HG02981 (cell line): ENCODE measurements at regions not wholly inside any gene's neighbourhood (a gene's known extent, or its start where the extent isn't known, plus 50 kb on each side); places are given as distances from the start of the nearest gene placed in this dataset.

ENCODE experiments used
- ATAC-seq: cut with Tn5 transposase; IDR thresholded peaks from one replicate; pipeline ENCODE4 v1.9.1; 2021; ENCODE audit warnings: mild to moderate bottlenecking, moderate library complexity; ENCODE audit not compliant: unreplicated experiment

DNA sequence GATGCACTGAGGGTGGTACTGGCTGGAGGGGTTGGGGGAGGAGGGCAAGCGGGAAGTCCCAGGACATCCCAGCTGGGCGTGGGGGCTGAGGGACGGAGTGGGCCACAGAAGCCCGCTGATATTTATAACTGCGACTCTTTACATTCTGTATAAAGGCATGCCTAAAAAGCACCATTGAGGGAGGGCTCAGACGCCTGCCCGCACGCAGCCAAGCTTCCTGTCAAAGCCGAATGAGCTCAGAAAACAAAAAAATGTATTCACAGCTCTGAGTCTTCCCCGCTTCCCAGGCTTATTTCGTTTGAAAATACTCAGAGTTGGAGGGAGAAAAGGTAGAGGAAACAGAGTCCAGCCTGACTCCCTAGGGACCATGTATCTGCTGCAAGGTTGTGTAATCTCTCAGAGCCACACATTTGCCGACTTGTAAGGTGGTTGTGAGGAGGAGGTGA is 170.1 kb upstream of the HAAO start:
- ATAC-seq = no peak

GRCh38 chr2:42961961-42962360 is 169.6 kb upstream of the HAAO start:
- ATAC-seq = no peak

DNA sequence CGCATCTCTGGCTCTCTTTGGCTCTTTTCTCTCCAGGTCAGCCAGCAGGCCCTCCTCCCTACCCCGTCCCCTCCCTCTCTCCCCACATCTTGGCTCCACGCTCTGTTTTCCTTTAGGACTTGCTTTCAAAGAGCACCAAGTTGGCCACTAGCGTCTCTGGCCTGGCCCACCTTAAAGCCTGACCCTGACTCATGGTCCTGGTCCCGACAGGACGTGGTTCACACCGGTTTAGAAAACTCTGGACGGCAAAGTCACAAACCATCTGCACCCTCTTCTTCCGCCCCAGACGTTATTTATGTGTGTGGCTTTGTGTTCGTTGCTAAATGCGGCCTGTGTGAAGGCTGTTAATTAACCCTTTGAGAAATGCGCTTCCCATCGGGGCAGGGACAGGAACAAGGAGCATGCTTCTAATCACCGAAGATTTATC is 169.0 kb upstream of the HAAO start:
- no peak for ATAC-seq

GRCh38 chr2:42960842-42961180 is 168.4 kb upstream of the HAAO start:
- no peak for ATAC-seq

- no peak for ATAC-seq
Measured at GRCh38 chr2:42960002-42960841, 167.8 kb upstream of the HAAO start.

GRCh38 chr2:42959234-42960001 is 167.0 kb upstream of the HAAO start:
- no peak for ATAC-seq

- no peak for ATAC-seq
Measured at GRCh38 chr2:42958741-42959233, 166.4 kb upstream of the HAAO start.

GRCh38 chr2:42957861-42958301 is 165.5 kb upstream of the HAAO start:
- no peak for ATAC-seq

GRCh38 chr2:42957109-42957860 is 164.9 kb upstream of the HAAO start:
- ATAC-seq = peak; percentile 51

GRCh38 chr2:42954227-42954962 is 162.0 kb upstream of the HAAO start:
- no peak for ATAC-seq

DNA sequence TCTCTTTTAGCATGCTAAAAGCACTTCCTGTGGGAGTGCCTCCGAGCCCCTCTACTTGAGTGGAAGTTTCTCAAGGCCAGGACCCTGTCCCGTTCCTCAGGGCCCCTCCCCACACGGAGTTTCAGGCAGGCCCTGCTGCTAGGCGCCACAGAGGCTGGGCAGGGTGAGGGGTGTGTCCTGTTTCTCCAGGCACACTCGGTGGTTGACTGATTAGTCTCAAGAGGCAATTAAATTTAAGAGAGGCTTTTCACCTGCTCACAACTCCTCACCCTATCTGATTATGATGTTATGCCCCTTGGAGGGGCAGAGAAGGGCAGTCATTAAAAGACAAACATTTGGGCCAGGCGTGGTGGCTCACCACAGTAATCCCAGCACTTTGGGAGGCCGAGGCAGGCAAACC is 160.8 kb upstream of the HAAO start:
- ATAC-seq = no peak

- no peak for ATAC-seq
Measured at GRCh38 chr2:42951263-42951938, 159.0 kb upstream of the HAAO start.

- ATAC-seq = no peak
Measured at GRCh38 chr2:42949125-42949524, 156.7 kb upstream of the HAAO start.

DNA sequence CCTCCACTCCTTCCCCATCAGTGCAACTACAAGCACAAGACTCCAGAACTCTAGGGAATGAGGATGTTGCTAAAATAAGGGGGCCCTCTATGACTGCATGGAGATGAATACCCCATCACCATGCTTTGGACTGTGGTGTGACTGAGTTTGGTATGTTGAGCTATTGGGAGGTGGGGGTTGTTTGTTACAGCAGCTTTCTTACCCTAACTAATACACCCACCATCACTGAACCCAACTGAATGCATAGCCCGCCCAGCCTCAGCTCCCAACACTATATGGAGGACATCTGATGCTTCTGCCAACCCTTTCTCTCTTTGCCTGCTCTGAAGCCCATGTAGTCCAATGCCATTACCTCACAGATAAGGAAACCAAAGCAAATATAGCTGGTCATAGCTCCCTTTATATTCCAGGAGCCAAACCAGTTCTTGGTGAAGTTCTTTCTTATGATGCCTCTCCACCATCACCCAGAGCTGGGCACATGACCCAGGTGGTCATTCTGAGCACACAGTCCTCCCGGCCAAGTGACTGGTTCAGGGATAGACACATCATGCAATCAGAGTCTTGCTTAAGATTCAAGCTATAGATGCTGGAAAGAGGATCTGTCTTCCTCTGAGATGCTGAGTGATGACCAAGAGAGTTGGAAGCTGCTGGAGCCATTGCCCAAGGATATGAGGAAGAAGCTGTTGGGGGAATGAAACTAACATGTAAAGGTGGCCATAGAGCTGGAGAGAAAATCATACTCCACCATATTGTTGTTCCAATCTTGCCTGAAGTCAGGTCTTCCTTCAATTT is 155.6 kb upstream of the HAAO start:
- ATAC-seq = no peak

DNA sequence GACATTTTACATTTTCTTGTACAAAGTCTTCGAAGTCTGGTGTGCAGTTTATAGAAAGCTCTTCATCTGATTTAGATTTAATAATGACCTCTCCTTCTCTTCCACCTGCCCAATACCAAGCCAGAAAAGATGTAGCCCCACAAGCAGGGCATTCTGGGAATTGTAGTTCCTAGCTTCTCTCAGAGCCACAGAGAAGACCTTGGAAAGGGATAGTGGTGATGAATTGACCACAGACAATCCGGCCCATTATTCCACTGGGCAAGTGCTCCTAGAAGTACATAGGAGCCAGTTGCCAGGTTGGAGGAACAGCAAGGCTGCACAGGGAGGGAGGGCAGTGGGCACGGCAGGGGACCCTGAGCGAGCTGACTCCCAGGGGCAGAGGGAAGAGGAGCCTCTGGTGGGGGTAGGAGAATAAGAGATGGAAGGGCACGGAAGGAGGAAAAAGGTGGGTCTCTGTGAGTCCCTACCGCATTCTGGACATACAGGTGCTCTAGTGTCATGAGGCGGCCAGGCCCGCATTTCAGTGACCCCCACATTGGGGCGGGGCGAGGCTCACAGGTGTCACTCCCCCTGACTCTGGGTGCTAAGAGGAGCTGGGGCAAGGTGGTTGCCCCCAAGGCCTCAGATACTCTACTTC is 152.5 kb upstream of the HAAO start:
- ATAC-seq = no peak

- ATAC-seq = no peak
Measured at GRCh38 chr2:42942990-42943493, 150.7 kb upstream of the HAAO start.

GRCh38 chr2:42942214-42942989 is 150.0 kb upstream of the HAAO start:
- ATAC-seq = no peak
